ENCODE measurements at regions not wholly inside any gene's neighbourhood (a gene's known extent, or its start where the extent isn't known, plus 50 kb on each side); places are given as distances from the start of the nearest gene placed in this dataset.

- no peak for TF ChIP-seq CTCF (IDR thresholded peaks at IDR 0.05; ENCODE audit: low read depth, low read length, missing control alignments)
- DNase-seq (ENCODE audit: low read depth), result no peak
- no peak overlapping the region for H3K4me3 ChIP-seq (ENCODE audit: low read depth, low read length)
Observed at GRCh38 chr1:56411484-56412180, 167.7 kb downstream of the PLPP3 start.

- no peak for TF ChIP-seq CTCF (IDR thresholded peaks at IDR 0.05; ENCODE audit: low read depth, low read length, missing control alignments)
- H3K4me3 ChIP-seq (ENCODE audit: low read depth, low read length), result no peak overlapping the region
- no peak for DNase-seq (ENCODE audit: low read depth)
Observed at GRCh38 chr1:56411021-56411420, 168.3 kb downstream of the PLPP3 start.

DNA sequence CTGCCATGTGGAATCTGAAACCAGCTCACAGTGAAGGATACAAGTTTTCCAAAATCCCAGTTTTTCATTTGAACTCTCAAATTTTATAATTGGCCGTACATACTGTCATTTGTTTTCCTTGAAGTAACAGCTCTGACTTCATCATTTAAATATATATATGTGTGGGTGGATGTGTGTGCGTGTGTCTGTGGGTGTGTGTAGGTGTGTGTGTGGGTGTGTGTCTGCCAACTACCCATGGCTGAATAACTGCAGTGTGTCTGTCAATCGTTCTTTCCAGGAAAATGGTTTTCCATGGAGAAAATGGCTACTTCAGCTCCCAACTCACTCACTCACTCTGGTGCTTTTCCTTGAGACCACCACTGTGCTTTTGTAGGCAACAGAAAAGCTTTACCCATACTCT is 169.0 kb downstream of the PLPP3 start:
- no peak for DNase-seq (ENCODE audit: low read depth)
- H3K4me3 ChIP-seq (ENCODE audit: low read depth, low read length), result no peak overlapping the region
- no peak for TF ChIP-seq CTCF (IDR thresholded peaks at IDR 0.05; ENCODE audit: low read depth, low read length, missing control alignments)

GRCh38 chr1:56409112-56409691 is 170.2 kb downstream of the PLPP3 start:
- no peak for DNase-seq (ENCODE audit: low read depth)
- no peak overlapping the region for H3K4me3 ChIP-seq (ENCODE audit: low read depth, low read length)

GRCh38 chr1:56406821-56407220 is 172.5 kb downstream of the PLPP3 start:
- DNase-seq (ENCODE audit: low read depth), result no peak
- H3K4me3 ChIP-seq (ENCODE audit: low read depth, low read length), result no peak overlapping the region
- no peak for TF ChIP-seq CTCF (IDR thresholded peaks at IDR 0.05; ENCODE audit: low read depth, low read length, missing control alignments)

More at GRCh38 chr1:56409112-56409691, 170.2 kb downstream of the PLPP3 start:
- peak; percentile 60 for TF ChIP-seq CTCF (IDR thresholded peaks at IDR 0.05; ENCODE audit: low read depth, low read length, missing control alignments)

DNA sequence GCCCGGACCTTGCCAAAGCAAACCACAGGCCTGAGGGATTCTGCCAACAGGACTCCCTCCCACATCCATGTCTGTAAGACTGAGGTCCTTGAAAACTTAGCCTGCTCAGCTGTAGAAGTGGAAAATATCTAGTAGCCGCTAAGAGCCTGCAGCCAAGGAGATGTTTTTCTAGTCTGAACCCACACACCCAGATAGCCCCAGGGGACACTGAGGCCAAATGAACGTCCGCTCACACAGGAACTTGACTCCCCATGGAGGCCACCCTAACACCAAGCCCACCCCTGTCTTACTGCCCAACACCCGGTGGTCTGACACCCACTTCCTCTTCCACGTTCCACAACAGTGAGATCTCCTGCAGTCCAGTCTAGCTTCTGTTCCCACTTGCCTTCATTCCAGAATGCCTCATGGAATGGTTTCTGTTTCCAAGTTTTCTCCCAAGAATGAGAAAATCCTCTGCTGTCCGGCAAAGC is 174.8 kb downstream of the PLPP3 start:
- no peak for DNase-seq (ENCODE audit: low read depth)
- H3K4me3 ChIP-seq (ENCODE audit: low read depth, low read length), result no peak overlapping the region
- no peak for TF ChIP-seq CTCF (IDR thresholded peaks at IDR 0.05; ENCODE audit: low read depth, low read length, missing control alignments)

- TF ChIP-seq CTCF (IDR thresholded peaks at IDR 0.05; ENCODE audit: low read depth, low read length, missing control alignments), result no peak
- no peak for DNase-seq (ENCODE audit: low read depth)
Observed at GRCh38 chr1:56404066-56404465, 175.3 kb downstream of the PLPP3 start.

More at GRCh38 chr1:56404066-56404465, 175.3 kb downstream of the PLPP3 start:
- H3K4me3 ChIP-seq (ENCODE audit: low read depth, low read length), result no peak overlapping the region

All from GM12864 (cell line).